HL-60 (cell line): ENCODE measurements at regions not wholly inside any gene's neighbourhood (a gene's known extent, or its start where the extent isn't known, plus 50 kb on each side); places are given as distances from the start of the nearest gene placed in this dataset.
"Not testable (repeated sequence)": the region's sequence is repeated elsewhere in the genome, so short reads cannot be mapped to it uniquely, and the experiment has no call there.

Source experiments
- DNase-seq, 2 experiments: peaks; one replicate each; pipeline ENCODE4 v3.0.0-alpha.2; 2010 to 2020; ENCODE audit warnings: low read depth in 1 of 2, low spot score in 1 of 2
- H3K27ac ChIP-seq: fragments of 250-450 bp; sonication (Bioruptor Pico); replicated peaks from 2 replicates; pipeline ENCODE4 v1.5.1; 2020; ENCODE audit warnings: mild to moderate bottlenecking, moderate library complexity
- H3K27me3 ChIP-seq: fragments of 250-450 bp; sonication (Bioruptor Pico); 2 replicates; pipeline ENCODE4 v1.5.1; 2021; ENCODE audit warnings: mild to moderate bottlenecking, moderate library complexity; ENCODE audit not compliant: insufficient read depth, poor library complexity, severe bottlenecking
- H3K4me3 ChIP-seq: replicated peaks from 2 replicates; pipeline ENCODE4 v1.5.1; 2011; ENCODE audit warnings: mild to moderate bottlenecking, control low read depth, low read length; ENCODE audit not compliant: insufficient read depth
- GABPA ChIP-seq: IDR thresholded peaks from 2 replicates; pipeline ENCODE4 v1.6.1; 2012; ENCODE audit warnings: low read depth
- POLR2AphosphoS5 ChIP-seq: IDR thresholded peaks from 2 replicates; pipeline ENCODE4 v1.6.1; 2012; ENCODE audit warnings: low read depth
- SPI1 ChIP-seq: IDR thresholded peaks from 2 replicates; pipeline ENCODE4 v1.6.1; 2012; ENCODE audit warnings: low read depth, mild to moderate bottlenecking, borderline replicate concordance
- TF ChIP-seq, protein P1 (sequence below): IDR thresholded peaks from 2 replicates; pipeline ENCODE4 v1.6.1; 2012; ENCODE audit warnings: low read depth; ENCODE audit not compliant: insufficient replicate concordance
- TF ChIP-seq, protein P2 (sequence below): IDR thresholded peaks from one replicate; pipeline ENCODE4 v1.5.1; 2011; ENCODE audit warnings: low read length, control low read depth, inconsistent platforms; ENCODE audit not compliant: insufficient read depth

DNA sequence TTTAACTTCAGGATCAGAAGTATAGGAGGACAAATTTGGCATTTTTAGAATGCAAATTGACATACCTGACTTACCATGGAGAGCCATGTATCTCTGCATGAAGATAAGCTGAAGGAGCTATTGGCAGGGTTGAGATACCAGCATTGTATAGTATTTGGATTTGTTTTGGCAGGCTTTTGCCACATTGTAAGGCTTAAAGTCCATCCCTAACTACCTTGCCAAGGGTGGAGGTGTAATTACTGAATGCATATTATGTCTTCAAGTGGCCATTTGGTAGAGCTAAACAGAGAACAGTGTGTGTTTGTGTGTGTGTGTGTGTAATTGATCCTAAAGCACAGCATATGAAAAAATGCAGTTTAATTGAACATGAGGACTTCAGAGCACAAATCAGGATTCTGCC, 324.7 kb downstream of the FAM170A start:
- Histone ChIP-seq H3K27ac (no peak overlapping the region), H3K27me3 (no peaks in the 10 kb centered on the region), H3K4me3 (no peak overlapping the region)
- TF ChIP-seq, protein P1, sequence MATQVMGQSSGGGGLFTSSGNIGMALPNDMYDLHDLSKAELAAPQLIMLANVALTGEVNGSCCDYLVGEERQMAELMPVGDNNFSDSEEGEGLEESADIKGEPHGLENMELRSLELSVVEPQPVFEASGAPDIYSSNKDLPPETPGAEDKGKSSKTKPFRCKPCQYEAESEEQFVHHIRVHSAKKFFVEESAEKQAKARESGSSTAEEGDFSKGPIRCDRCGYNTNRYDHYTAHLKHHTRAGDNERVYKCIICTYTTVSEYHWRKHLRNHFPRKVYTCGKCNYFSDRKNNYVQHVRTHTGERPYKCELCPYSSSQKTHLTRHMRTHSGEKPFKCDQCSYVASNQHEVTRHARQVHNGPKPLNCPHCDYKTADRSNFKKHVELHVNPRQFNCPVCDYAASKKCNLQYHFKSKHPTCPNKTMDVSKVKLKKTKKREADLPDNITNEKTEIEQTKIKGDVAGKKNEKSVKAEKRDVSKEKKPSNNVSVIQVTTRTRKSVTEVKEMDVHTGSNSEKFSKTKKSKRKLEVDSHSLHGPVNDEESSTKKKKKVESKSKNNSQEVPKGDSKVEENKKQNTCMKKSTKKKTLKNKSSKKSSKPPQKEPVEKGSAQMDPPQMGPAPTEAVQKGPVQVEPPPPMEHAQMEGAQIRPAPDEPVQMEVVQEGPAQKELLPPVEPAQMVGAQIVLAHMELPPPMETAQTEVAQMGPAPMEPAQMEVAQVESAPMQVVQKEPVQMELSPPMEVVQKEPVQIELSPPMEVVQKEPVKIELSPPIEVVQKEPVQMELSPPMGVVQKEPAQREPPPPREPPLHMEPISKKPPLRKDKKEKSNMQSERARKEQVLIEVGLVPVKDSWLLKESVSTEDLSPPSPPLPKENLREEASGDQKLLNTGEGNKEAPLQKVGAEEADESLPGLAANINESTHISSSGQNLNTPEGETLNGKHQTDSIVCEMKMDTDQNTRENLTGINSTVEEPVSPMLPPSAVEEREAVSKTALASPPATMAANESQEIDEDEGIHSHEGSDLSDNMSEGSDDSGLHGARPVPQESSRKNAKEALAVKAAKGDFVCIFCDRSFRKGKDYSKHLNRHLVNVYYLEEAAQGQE, result no peak
- no peak for TF ChIP-seq SPI1
- no peak for TF ChIP-seq POLR2AphosphoS5
- TF ChIP-seq GABPA, result no peak
- TF ChIP-seq, protein P2, sequence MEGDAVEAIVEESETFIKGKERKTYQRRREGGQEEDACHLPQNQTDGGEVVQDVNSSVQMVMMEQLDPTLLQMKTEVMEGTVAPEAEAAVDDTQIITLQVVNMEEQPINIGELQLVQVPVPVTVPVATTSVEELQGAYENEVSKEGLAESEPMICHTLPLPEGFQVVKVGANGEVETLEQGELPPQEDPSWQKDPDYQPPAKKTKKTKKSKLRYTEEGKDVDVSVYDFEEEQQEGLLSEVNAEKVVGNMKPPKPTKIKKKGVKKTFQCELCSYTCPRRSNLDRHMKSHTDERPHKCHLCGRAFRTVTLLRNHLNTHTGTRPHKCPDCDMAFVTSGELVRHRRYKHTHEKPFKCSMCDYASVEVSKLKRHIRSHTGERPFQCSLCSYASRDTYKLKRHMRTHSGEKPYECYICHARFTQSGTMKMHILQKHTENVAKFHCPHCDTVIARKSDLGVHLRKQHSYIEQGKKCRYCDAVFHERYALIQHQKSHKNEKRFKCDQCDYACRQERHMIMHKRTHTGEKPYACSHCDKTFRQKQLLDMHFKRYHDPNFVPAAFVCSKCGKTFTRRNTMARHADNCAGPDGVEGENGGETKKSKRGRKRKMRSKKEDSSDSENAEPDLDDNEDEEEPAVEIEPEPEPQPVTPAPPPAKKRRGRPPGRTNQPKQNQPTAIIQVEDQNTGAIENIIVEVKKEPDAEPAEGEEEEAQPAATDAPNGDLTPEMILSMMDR, result no peak
- no peak for DNase-seq

DNA sequence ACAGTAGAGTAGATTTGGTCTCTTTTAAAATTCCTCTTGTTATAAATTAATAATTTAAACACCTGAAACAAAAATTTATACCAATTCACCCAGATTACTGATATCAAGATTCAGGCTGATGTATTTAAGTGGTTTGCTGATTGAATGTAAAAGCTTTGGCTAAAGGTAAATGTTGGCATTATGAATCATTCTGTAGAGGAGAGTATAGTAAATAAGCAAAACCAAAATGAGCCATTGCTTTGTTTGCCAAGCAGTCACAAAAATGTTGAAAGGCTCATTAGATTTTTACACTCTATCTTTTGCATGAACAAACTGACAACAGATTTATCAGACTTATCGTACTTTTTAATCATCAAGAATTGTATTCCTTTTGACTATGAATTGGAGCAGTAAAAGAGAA, 332.6 kb downstream of the FAM170A start:
- DNase-seq, result no peak
- Histone ChIP-seq H3K4me3 (no peak overlapping the region), H3K27me3 (no peaks in the 10 kb centered on the region), H3K27ac (no peak overlapping the region)
- TF ChIP-seq, protein P2, result no peak
- TF ChIP-seq, protein P1, result no peak
- TF ChIP-seq SPI1 (no peak), GABPA (no peak), POLR2AphosphoS5 (no peak)

DNA sequence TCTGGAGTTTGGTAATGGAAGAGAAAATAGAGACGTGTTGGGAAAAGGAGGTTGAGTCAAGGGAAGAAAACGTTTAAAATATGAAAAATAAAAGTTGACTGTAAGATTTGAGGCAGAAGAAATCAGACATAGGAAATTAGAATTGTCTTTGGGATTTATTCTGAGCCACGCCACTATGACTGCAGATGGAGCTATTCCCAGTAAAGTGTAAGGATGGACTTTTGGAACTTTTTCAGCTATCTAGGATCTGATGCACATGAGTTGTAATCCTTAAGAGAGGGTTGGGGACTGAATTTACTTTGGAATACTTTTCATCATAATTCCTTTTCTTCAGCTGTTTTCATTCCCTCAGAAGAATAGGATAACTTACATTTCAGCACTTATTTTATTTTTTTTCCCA, 336.7 kb downstream of the FAM170A start:
- Histone ChIP-seq H3K27me3 (no peaks in the 10 kb centered on the region), H3K4me3 (no peak overlapping the region), H3K27ac (no peak overlapping the region)
- no peak for DNase-seq
- no peak for TF ChIP-seq SPI1
- TF ChIP-seq POLR2AphosphoS5, result no peak
- no peak for TF ChIP-seq GABPA
- TF ChIP-seq, protein P2, result no peak

DNA sequence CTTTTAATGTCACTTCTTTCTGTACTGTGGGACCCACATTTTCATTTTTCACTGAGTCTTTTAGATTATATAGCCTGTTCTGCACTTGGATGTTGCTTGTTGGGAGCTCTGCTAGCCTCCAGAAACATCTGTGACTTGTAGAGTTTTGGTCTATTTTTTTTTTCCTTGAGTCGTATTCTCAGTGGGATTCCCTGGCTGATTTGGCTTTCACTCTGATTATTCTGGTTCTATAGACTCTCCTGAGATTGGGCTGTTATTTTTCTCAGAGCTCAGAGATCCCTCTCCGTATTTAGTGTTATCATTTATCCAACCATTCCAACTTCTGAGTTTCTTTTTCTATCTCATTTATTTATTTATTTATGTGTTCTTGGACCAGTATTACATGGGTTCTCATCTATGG, 339.3 kb downstream of the FAM170A start:
- H3K27ac ChIP-seq, result no peak overlapping the region
- DNase-seq, result no peak
- H3K27me3 ChIP-seq, result no peaks in the 10 kb centered on the region
- TF ChIP-seq GABPA, result no peak
- TF ChIP-seq, protein P1, result no peak
- no peak for TF ChIP-seq POLR2AphosphoS5
- TF ChIP-seq, protein P2, result no peak
- TF ChIP-seq SPI1, result no peak
- no peak overlapping the region for H3K4me3 ChIP-seq

DNA sequence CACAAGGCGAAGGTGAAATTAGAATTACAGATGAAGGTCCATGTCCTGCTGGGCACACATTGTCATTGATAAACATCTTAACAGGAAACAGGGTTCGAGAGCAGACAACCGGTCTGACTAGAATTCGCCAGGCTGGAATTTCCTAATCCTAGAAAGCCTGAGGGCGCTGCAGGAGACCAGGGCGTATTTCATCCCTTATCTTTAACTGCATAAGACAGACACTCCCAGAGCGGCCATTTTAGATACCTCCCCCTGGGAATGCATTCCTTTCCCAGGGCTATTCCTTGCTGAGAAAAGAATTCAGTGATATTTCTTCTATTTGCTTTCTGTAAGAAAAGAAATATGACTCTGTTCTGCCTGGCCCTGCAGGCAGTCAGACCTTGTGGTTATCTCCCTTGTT, 357.7 kb downstream of the FAM170A start:
- H3K27ac ChIP-seq, H3K27me3 ChIP-seq, H3K4me3 ChIP-seq, DNase-seq: not testable (repeated sequence)
